ENCODE measurements at regions not wholly inside any gene's neighbourhood (a gene's known extent, or its start where the extent isn't known, plus 50 kb on each side); places are given as distances from the start of the nearest gene placed in this dataset.
A peak's percentile ranks its signal among the peaks of the same experiment; 100 is the strongest.

DNA sequence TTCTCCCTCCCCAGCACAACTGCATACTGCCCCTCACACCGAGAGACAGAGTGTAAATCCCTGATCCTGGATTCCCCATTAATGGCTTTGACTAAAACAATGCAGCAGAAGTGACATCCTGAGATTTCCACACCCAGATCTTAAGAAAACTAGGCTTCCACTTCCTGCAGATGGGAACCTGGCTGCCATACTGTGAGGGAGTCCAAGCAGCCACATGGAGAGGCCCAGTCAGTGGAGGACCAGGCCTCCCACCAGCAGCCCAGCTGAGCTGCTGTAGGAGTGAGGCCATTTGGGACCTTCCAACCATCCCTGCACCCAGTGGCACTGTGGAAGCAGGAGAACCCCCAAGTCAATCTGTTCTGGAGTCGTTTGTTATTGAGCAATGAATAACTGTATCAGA is 120.6 kb downstream of the CRYAA start:
- intact Hi-C loops (cut with DNase I), result loop anchor here in 1 of 10 donors (5.0 kb wide), 1 partner anchor 33 kb away; no protein-coding TSS in a partner anchor
- peak in 1 of 5 donors; percentile 21 for DNase-seq
- no peak for TF ChIP-seq POLR2A (IDR thresholded peaks at IDR 0.05)
- TF ChIP-seq, protein P1, sequence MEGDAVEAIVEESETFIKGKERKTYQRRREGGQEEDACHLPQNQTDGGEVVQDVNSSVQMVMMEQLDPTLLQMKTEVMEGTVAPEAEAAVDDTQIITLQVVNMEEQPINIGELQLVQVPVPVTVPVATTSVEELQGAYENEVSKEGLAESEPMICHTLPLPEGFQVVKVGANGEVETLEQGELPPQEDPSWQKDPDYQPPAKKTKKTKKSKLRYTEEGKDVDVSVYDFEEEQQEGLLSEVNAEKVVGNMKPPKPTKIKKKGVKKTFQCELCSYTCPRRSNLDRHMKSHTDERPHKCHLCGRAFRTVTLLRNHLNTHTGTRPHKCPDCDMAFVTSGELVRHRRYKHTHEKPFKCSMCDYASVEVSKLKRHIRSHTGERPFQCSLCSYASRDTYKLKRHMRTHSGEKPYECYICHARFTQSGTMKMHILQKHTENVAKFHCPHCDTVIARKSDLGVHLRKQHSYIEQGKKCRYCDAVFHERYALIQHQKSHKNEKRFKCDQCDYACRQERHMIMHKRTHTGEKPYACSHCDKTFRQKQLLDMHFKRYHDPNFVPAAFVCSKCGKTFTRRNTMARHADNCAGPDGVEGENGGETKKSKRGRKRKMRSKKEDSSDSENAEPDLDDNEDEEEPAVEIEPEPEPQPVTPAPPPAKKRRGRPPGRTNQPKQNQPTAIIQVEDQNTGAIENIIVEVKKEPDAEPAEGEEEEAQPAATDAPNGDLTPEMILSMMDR (IDR thresholded peaks at IDR 0.05), result no peak
- Histone ChIP-seq H3K36me3 (no peaks in the 10 kb centered on the region), H3K9me3 (peaks cover 0 to 9% (median 0%) of the 10 kb centered on the region in 12 donors), H3K4me3 (no peak overlapping the region), H3K27me3 (no peaks in the 10 kb centered on the region), H3K27ac (no peak overlapping the region), H3K4me1 (peaks cover 0 to 4% (median 0%) of the 10 kb centered on the region in 12 donors)
- ATAC-seq, result no peak
- 85 to 88% (median 86%) methylated on average over 2 of the region's 2 CpGs for WGBS, 4 donors

DNA sequence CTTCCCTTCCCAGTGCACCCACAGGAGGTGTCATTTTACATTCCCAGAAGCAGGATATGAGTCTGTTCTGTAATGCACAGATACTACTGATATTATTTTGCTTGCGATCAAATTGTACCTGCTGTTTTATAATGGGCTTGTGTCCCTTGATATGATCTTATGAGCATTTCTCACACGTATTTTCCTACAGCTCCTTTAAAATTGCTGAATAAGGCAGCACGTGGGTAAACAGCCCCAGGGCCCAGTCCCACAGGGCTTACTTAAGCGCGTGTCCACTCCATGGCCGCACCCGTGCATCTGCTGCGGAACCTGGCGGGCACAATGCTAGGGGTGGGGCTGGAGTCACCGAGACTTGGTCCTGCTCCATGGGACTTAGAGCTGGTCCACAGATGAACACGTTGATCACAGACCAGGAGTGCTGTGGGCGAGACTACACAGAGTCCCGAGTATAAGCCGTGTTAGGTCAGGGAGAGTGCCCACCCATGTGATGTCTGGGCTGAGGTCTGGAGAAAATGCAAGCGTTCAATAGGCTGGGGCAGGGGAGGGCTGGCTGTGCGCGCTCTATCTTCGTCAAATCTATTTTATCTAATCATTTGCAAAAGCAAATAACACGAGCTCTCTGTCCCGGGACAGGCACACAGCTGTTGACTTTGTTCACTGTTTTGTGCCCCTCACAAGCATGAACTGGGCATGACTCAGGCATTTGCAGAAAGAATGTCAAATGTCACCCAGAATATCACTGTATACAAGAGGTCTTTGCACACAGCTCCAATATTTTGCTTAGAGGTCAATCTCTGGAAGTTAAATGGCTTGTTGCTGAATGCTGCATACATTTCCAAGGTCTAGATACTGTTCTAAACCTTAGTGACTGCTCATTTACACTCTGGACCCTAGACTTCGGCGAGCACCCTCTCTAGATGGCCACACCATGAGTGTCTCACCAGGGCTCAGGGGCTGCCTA is 119.3 kb downstream of the CRYAA start:
- Histone ChIP-seq H3K9me3 (peaks cover 0 to 9% (median 0%) of the 10 kb centered on the region in 12 donors), H3K4me1 (no peaks in the 10 kb centered on the region), H3K36me3 (no peaks in the 10 kb centered on the region), H3K4me3 (no peak overlapping the region), H3K27me3 (no peaks in the 10 kb centered on the region), H3K27ac (no peak overlapping the region)
- DNase-seq (peak in 3 of 5 donors; percentile 4 to 40 (median 17)), ATAC-seq (no peak)
- intact Hi-C loops (cut with DNase I), result loop anchor here in 1 of 10 donors (5.0 kb wide), 1 partner anchor 34 kb away; no protein-coding TSS in a partner anchor
- 82 to 90% (median 87%) methylated on average over 22 of the region's 22 CpGs for WGBS, 4 donors
- TF ChIP-seq, protein P1 (IDR thresholded peaks at IDR 0.05), result no peak
- TF ChIP-seq POLR2A (IDR thresholded peaks at IDR 0.05), result no peak

DNA sequence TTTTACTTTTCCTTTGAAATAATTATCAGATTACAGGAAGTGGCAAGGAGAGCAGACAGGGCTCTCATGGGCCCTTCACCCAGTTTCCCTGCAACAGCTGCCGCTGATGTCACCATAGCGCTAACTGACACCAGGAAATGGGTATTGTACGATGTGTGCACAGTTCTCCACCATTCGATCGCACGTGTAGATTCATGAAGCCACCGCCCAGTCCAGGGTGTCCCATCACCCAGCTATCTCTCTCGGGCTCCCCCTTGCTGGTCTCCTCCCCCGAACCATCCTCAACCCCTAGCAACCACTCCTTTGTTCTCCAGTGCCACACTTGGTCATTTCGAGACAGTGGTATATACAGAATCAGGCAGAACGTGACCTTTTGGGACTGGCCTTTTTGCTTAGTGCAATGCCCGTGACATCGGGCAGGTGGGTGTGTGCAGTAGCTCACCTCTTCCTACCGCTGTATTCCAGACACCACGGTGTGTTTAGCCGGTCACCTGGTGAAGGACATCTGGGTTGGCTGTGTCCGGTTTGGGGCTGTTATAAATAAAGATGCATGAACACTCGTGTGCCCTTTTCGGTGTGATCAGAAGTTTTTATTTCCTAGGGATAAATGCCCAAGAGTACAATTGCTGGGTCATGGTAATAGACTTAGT is 118.4 kb downstream of the CRYAA start:
- H3K9me3 ChIP-seq, result peaks cover 0 to 9% (median 0%) of the 10 kb centered on the region in 12 donors
- 84 to 90% (median 87%) methylated on average over 19 of the region's 19 CpGs for WGBS, 4 donors
- DNase-seq (peak in 3 of 5 donors; percentile 5 to 11 (median 7)), ATAC-seq (no peak)
- H3K36me3 ChIP-seq, result no peaks in the 10 kb centered on the region
- intact Hi-C loops (cut with DNase I), result loop anchor here in 1 of 10 donors (5.0 kb wide), 1 partner anchor 35 kb away; no protein-coding TSS in a partner anchor
- no peak overlapping the region for H3K4me3 ChIP-seq
- H3K27me3 ChIP-seq, result no peaks in the 10 kb centered on the region
- no peak for TF ChIP-seq POLR2A (IDR thresholded peaks at IDR 0.05)
- TF ChIP-seq, protein P1 (IDR thresholded peaks at IDR 0.05), result no peak
- H3K27ac ChIP-seq, result no peak overlapping the region
- no peaks in the 10 kb centered on the region for H3K4me1 ChIP-seq

DNA sequence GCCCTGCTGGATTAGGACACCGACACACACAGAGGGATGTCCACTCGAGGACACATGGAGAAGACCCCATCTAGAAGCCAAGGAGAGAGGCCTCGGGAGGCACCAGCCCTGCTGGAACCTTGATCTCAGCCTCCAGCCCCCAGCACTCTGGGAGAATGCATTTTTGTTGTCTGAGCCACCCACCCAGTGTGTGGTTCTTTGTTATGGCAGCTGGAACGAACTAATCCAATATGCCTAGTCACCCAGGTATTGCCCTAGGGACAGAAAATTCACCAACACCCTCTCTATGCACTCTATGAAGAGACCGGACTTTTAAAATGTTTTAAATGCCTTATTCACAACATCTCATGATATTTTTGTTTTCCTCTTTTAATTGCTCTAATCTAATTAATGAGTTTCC is 117.4 kb downstream of the CRYAA start:
- no peaks in the 10 kb centered on the region for H3K27me3 ChIP-seq
- DNase-seq, result no peak
- TF ChIP-seq POLR2A (IDR thresholded peaks at IDR 0.05), result no peak
- TF ChIP-seq, protein P1 (IDR thresholded peaks at IDR 0.05), result no peak
- no peaks in the 10 kb centered on the region for H3K36me3 ChIP-seq
- H3K9me3 ChIP-seq, result peaks cover 0 to 9% (median 0%) of the 10 kb centered on the region in 12 donors
- no peak overlapping the region for H3K4me3 ChIP-seq
- H3K4me1 ChIP-seq, result no peaks in the 10 kb centered on the region
- no peak overlapping the region for H3K27ac ChIP-seq
- WGBS, 4 donors, result 83 to 99% (median 94%) methylated on average over 4 to 5 of the region's 5 CpGs
- intact Hi-C loops (cut with DNase I), result loop anchor here in 1 of 10 donors (5.0 kb wide), 1 partner anchor 36 kb away; no protein-coding TSS in a partner anchor
- no peak for ATAC-seq
